ENCODE measurements at regions not wholly inside any gene's neighbourhood (a gene's known extent, or its start where the extent isn't known, plus 50 kb on each side); places are given as distances from the start of the nearest gene placed in this dataset.
A peak's percentile ranks its signal among the peaks of the same experiment; 100 is the strongest.
"Not testable (repeated sequence)": the region's sequence is repeated elsewhere in the genome, so short reads cannot be mapped to it uniquely, and the experiment has no call there.

DNA sequence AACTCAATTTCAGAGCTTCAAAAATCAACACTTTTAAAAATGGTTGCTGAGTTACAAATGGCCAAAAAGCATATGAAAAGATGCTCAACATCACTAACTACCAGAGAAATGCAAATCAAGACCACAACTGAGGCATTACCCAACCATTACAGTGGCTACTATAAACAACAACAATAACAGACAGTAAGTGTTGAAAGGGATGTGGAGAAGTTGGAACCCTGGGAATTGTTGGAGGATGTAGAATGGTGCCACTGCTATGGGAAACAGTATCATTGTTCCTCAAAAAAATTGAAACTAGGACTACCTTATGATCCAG, 173.3 kb upstream of the SPRED2 start:
- no peak for DNase-seq (ENCODE audit: low spot score)

DNA sequence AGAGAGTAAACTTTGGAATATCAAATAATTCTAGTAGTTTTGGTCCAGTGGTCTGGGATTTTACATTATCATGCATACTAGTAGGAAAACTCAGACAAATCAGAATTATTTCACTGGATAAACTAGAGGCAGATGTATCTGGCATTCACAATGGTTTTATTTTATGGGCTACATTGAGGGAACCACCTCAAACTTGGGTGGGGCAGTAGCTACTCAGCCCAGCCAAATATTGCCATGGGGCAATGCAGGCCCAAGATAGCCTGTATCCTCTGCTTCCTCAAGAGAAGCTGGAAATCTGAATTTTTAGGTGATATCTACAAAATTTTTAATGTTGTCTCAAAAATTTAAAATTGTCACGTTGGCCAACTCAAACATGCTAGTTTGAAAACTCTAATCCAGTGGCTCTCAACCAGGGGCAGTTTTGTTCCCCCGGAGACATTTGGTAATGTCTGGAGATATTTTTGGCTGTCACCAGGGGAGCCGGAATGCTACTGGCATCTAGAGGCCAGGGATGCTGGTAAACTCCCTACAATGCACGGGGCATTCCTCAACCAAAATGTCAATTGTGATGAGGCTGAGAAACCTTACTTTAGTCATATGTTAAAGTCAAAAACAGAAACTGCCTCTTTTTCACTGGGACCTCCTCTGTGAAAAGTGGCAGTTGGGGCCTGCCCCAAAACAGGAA, 172.8 kb upstream of the SPRED2 start:
- DNase-seq (ENCODE audit: low spot score): no peak

DNA sequence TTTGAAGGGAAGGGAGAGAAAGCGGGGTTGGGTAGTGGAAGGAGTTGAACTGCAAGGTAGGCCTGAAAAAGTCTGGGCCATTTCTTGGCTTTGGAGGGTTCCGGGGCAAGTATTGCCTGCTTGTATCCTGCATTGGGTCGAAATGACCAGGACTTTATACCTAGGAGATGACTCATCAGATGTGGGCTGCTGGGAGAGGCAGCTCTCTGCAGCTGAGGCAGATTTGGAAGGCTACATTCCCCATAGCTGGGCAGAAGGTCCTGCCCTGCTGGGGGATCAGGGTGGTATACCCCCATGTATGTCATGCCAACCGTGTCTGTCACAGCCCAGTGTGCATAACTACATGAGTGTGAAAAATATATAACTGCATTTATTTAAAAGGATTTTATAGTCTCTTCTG, 171.8 kb upstream of the SPRED2 start:
- no peak for DNase-seq (ENCODE audit: low spot score)

DNA sequence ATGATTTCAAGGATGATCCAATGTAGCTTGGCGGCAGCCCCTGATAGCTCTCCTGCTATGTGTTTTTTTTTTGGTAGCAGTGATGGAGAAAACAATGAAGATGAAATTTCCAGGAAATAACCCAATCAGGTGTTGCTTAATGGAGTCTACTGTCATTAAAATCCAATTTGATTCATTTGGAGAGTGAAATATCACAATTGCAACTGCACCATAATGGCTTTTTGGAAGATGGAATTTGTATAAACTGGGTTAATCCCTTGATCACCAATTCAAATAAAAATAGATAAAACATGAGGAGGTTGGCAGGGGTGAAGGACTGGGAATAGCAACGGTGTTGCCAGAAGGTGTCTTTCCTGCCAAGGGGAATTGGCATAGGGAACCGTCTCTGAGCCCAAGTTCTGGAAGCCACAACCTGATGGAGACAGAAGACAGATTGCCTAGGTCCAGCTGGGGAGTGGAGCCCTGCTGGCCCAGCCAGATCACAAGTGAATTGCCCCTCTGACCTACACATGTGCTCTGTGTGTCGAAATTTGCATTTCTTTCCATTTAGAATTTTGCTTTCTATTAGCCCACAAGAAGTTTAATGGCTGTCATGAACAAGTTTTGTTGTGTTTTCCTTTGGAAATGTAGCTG, 170.3 kb upstream of the SPRED2 start:
- DNase-seq (ENCODE audit: low spot score): peak; percentile 34

DNA sequence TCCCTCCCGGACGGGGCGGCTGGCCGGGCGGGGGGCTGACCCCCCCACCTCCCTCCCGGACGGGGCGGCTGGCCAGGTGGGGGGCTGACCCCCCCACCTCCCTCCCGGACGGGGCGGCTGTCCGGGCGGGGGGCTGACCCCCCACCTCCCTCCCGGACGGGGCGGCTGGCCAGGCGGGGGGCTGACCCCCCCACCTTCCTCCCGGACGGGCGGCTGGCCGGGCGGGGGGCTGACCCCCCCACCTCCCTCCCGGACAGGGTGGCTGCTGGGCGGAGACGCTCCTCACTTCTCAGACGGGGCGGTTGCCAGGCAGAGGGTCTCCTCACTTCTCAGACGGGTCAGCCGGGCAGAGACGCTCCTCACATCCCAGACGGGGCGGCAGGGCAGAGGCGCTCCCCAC, 168.5 kb upstream of the SPRED2 start:
- not testable (repeated sequence) for DNase-seq (ENCODE audit: low spot score)

DNA sequence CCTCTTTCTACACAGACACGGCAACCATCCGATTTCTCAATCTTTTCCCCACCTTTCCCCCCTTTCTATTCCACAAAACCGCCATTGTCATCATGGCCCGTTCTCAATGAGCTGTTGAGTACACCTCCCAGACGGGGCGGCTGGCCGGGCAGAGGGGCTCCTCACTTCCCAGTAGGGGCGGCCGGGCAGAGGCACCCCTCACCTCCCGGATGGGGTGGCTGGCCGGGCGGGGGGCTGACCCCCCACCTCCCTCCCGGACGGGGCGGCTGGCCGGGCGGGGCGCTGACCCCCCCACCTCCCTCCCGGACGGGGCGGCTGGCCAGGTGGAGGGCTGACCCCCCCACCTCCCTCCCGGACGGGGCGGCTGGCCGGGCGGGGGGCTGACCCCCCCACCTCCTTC, 168.0 kb upstream of the SPRED2 start:
- DNase-seq (ENCODE audit: low spot score): not testable (repeated sequence)

DNA sequence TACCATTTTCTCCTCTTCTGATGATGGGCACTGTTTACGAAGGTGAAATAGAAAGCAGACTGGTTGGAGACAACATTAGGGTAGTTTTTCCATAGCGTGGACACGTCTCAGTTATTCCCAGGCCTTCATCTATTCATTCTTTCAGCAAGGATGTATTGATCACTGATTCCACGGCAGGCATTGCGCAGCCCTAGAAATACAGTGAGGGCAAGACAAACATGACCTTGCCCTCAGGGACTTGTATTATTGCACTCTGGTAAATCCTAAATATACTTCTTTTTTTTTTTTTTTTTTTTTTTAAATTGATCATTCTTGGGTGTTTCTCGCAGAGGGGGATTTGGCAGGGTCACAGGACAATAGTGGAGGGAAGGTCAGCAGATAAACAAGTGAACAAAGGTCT, 167.3 kb upstream of the SPRED2 start:
- DNase-seq (ENCODE audit: low spot score): no peak

DNA sequence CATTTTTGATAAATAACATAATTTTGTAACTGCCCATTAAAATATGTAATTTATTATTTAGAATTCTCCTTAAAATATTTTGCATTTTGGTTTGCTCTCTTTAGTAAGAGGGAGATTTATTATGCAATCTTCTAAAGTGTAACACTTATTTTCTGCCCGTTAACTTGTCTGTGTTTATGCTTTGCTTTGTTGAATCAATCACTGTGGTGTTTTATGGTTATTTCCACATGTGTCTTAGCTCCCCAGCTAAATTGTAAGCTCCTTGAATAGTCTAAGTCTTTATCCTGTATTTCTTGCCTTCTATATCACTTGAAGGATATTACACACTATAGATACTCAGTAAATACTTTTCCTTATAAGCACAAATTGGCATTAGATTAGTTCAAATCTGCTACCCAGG, 166.6 kb upstream of the SPRED2 start:
- DNase-seq (ENCODE audit: low spot score): no peak

DNA sequence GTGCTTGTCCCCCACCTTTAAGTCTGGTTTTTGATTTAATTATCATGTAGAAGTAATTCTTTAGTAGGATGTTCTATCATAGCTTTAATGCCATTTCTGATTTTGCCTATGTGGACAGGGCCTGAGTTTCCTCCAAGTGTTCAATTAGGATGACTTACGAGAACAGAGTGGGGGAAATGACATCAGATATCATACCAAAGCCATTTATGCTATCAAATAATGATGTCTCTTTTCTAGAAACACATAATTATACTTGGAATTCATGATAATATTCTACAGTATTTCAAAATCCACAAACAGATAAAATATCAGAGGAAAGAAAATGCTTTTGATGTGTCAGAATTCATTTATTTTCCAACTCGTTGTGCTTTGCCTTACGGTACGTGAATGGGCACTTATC, 165.9 kb upstream of the SPRED2 start:
- DNase-seq (ENCODE audit: low spot score): no peak

DNA sequence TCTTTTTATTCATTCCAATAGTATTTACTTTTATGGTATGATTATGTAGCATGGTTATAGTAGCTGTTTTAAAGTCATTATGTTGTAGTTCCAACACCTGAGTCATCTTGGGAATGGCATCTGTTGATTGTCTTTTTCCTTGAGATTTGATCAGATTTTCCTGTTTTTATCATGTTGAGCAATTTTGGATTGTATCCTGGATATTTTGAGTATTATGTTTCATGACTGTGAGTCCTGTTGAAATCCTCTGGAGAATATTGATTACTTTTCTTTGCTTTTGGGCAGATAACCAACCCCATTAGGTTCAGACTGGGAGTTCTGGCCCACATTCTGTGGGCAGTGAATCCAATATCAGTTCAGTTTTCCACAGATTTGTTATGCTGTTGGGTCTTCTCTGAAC, 163.2 kb upstream of the SPRED2 start:
- DNase-seq (ENCODE audit: low spot score): no peak

DNA sequence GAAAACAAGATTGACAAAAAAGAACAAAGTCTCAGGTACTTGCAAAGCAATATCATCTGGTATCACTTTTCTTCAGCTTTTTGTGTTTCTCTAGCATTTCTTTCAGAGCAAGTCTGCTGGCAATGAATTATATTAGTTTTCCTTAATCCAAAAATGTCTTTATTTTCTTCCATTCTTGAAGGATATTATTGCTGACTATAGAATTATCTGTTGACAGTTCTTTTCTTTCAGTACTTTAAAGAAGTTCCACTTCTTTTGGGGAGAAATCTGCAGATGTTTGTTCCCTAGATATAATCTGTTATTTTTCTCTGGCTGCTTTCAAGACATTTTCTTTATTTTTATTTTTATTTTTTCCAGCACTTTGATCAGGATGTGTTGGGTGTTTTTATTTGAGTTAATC, 161.8 kb upstream of the SPRED2 start:
- DNase-seq (ENCODE audit: low spot score): no peak

DNA sequence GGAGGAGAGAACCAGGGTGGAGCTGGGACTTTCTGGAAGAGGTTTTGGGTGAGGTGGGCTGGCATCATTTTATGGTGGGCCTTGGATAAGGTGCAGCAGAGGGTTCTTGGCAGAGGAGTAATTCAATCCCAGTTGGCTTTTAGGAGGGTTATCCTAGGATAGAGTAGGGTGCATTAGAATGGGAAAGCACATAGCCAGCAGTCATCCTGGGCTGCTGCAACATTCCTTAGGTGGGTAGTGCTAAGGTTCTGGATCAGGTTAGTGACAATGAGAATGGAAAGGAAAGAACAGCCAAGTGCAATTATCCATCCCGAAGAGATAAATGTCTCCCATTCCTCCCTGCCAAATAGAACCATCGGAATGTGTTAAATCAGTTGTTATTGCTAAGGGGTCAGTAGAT, 157.3 kb upstream of the SPRED2 start:
- DNase-seq (ENCODE audit: low spot score): no peak

DNA sequence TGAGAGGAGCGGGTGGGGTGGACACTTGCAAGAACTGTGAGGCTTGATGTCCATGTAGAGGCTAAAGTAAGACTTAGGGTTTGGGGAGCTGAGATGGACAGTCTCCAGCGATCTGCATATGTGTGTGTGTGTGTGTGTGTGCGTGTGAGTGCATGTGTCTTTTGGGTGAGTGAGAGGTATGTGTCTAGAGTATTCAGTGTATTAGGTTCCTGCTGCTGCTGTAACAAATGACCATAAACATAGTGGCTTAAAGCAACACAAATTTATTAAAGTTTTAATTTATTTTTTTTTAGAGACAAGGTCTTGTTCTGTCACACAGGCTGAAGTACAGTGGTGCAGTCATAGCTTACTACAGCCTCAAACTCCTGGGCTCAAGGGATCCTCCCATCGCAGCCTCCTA, 155.4 kb upstream of the SPRED2 start:
- DNase-seq (ENCODE audit: low spot score): no peak

DNA sequence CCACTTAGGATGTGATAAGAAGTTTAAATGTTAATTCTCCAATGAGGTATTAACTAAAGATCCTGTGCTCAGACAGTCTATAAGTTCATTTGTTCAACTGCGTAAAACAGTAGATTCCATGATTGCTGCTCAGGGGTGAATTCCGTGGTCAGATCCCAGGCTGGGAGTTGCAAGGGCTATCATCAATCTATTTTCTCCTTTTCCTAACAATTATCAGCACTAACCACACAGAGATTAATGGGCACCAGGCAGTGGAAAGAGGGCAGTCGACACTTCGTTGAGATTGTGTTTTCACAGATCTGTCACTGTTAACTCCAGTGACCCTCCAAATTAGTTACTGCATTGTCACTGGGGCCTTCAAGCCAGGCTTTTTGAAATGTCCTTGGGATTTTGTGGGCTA, 154.1 kb upstream of the SPRED2 start:
- DNase-seq (ENCODE audit: low spot score): no peak

DNA sequence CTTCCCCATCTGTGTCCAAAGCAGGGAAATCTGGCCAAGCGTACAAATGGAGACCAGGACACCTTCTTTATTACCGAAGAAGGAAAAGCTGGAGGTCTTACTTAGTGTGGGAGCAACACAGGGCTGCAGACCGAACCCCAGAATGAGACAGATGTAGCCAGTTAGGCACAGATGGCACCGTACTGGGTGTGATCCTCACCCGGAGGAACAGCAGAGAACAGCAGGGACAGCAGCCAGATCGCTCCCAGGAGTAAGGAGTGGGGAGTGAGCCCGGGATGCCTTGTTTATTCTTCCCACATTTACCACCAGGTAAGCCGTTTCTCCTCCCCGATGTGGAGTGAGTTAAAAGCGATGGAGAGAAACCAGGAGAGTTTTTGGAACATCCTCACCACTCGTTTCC, 150.7 kb upstream of the SPRED2 start:
- DNase-seq (ENCODE audit: low spot score): no peak

DNA sequence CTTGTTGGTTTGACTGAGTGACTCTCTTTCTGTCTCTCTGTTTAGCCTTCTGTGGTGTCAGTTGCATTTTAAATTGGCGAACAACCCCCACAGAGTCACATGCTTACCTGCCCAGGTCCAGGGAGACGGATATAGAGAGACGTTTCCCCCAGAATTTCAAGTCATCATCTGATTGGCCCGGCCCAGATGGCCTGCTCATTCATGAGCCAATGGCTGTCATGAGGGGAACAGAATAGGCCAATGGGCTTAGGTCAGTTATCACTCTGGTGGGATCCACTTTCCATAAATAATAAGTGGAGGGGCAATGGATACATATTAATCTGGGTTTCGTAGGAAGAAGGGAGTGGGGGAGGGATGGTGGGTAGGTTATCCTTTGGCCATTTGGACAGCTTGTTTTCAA, 150.0 kb upstream of the SPRED2 start:
- no peak for DNase-seq (ENCODE audit: low spot score)

DNA sequence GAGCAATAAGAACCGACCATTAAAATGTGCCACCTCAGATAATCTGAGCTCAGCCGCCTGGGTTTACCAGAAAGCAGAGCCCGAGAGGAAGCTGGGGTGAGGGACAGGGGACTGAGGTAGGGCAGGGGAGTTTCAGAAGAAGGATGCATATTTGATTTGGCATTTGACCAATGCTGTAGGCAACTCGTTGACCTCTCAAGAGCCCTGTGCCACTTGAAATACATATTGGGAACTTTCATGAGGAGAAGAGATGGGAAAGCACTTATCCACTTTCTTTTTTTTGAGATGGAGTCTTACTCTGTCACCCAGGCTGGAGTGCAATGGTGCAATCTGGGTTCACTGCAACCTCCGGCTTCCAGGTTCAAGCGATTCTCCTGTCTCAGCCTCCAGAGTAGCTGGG, 148.4 kb upstream of the SPRED2 start:
- no peak for DNase-seq (ENCODE audit: low spot score)

DNA sequence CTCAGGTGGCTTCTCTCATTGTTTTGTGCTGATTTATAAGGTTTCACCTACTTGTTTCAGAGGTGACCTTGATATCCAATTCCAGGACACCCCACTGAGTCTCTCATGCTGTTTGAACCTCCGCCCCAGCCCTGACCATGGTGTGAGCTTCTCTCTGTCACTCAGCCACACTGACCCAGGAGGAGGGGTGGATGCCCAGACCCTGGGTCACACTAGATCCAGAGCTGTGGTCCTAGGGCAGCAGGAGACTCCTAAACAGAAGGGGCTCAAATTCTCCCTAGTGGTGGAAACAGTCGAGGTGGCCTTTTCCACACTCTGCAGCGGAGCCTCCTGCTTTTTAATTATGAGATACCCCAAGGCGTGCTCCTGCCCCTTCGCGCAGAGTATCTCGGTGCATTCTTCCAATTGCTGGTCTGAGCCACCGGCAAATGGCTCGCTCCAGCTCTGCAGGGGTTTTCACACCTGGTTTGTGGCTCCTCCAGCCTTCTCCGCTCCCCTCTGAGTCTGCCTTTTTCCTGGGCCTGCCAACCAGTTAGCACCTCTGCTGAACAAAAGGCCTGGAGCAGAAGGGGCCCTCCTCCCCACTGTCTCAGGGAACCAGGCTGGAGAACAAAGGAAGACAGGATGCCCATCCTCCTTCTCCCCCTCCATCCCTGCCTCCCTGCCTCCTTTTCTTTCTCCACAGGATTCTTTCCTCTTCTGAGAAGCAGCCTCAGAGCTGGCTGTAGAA, 147.3 kb upstream of the SPRED2 start:
- DNase-seq (ENCODE audit: low spot score): no peak

DNA sequence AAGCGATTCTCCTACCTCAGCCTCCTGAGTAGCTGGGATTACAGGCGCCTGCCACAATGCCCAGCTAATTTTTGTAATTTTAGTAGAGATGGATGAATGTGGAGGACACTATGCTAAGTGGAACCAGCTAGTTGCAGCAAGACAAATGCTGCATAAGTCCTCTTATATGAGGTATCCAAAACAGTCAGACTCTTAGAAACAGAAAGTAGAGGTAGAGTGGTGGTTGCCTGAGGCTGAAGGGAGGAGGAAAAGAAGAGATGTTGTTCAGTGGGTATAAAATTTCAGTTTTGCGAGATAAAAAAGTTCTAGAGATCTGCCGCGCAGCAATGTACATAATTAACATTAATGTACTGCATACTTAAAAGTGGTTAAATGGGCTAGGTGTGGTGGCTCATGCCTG, 145.3 kb upstream of the SPRED2 start:
- DNase-seq (ENCODE audit: low spot score): no peak

DNA sequence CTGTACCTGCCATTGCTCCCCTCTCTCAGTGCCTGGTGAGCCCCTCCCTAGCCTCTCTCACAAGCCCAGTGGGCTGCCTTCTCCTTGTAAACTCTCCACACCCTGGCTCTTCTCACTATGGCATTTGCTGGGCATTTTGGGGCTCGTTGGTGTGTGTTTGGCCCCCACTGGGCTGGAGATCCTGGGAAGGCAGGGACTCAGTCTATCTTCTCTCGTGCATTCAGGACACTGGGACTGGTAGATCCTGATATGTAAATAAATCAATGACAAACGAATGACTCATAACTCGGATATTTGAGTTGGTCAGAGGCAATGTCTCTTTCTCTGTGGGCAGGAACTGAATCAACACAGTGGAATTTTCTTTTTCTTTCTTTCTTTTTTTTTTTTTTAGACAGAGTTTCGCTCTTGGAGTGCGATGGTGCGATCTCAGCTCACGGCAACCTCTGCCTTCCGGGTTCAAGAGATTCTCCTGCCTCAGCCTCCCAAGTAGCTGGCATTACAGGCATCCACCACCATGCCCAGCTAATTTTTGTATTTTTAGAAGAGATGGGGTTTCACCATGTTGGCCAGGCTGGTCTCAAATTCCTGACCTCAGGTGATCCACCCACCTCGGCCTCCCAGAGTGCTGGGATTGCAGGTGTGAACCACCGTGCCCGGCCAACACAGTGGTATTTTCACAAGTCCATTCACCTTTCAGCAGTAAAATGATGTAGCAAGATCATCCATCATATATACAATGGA, 144.6 kb upstream of the SPRED2 start:
- DNase-seq (ENCODE audit: low spot score): no peak

DNA sequence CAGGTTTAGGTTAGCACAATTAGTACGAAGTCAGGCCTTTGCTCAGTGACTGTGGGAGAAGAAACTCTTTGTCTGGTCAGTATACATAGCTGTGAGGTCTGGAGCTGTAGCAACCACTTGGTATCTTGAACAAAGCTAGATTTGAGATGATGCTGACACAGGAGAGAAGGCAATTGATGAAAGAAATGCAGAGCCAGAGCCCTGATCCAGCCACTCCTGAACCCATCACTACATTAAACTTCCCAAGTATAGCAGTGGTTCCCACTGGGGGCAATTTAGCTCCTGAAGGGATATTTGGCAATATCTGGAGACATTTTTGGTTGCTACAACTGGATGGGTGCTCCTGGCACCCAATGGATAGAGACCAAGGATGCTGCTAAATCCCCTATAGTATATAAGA, 143.9 kb upstream of the SPRED2 start:
- no peak for DNase-seq (ENCODE audit: low spot score)

DNA sequence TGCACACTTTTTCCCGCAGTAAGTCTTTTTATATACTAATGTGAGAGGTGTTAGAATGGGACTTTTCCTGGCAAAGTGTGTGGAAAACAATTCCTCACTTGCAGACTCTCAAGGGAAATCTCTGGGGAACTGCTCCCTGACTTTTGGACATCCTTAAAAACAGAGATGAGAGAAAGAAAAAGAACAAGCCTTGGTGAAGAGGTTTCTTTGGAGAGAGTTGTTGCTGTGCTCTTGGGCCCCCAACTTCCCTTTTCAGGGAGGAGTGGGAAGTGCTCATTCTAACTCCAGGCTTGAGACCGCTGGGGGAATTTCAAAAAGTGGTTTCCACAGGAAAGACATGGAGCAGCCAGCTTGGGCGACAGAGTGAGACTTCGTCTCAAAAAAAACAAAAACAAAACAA, 142.6 kb upstream of the SPRED2 start:
- peak; percentile 21 for DNase-seq (ENCODE audit: low spot score)
